ENCODE measurements at regions not wholly inside any gene's neighbourhood (a gene's known extent, or its start where the extent isn't known, plus 50 kb on each side); places are given as distances from the start of the nearest gene placed in this dataset.

- no peak for DNase-seq (ENCODE audit: low read depth in 2 of 2)
Observed at GRCh38 chr2:5842326-5842725, 150.1 kb downstream of the SOX11 start.

DNA sequence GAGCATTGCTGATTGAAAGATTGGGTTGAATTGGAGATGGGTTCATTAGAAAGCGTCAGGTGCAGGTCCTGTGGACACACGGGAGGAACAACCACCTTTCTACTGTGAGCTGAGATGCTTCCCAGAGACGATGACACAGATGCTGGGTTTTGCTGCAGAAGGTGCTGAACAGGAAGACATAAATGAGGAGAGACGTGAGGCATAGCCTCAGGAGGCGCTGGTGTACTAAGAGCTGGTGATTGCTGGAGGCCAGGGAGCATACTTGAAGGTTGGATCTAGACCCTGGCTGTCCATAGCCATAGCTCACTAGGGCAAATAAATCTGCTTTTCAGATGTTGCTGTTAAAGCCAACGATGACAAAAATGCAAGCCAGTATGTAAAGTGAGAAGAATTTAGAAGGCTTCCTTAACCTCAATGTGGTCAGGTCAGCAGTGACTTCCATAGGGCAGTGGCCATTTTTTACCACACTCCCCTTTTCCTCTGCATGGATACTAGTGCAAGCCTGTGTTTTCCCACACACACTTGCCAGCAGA, 153.7 kb downstream of the SOX11 start:
- no peak for DNase-seq (ENCODE audit: low read depth in 2 of 2)

GRCh38 chr2:5846881-5847280, 154.7 kb downstream of the SOX11 start:
- no peak for DNase-seq (ENCODE audit: low read depth in 2 of 2)

DNA sequence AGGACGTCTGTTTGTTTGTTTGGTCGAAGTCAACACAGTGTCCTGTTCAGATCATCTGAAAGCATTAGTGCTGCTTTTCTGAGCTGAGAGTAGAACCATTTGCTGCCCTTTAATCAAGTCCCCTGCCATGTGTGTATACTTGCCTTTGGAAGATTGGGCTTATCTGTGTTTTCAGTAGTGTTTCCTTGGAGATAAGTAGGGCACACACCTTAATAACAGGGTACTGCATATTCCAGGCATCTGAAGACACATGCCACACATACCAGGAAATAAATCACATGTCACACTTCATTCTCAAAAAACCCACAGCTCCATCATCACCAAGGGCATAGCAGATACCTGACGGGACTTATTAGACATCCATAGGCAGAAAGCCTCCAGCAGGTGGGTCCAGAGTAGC, 157.4 kb downstream of the SOX11 start:
- no peak for DNase-seq (ENCODE audit: low read depth in 2 of 2)

DNA sequence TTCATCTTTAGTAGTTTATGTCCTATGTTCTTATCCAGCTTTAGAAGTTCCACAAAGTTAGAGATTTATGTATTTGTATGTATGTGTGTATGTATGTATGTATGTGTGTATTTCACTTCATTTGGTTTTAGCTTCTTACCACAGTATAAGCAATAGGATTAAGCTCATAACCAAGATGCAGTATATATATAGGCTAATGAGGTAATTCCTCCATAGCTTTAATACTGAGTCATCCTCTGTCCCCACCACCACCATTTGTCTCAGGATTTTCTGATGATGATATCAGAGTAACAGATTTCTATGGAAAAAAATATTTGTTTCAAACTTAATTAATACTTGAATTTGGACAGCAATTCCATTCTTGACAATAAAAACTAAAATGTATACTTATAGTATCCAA, 159.2 kb downstream of the SOX11 start:
- DNase-seq (ENCODE audit: low read depth in 2 of 2), result no peak

GRCh38 chr2:5854797-5855196, 162.6 kb downstream of the SOX11 start:
- no peak for DNase-seq (ENCODE audit: low read depth in 2 of 2)

GRCh38 chr2:5867056-5867455, 174.9 kb downstream of the SOX11 start:
- DNase-seq (ENCODE audit: low read depth in 2 of 2), result no peak

DNA sequence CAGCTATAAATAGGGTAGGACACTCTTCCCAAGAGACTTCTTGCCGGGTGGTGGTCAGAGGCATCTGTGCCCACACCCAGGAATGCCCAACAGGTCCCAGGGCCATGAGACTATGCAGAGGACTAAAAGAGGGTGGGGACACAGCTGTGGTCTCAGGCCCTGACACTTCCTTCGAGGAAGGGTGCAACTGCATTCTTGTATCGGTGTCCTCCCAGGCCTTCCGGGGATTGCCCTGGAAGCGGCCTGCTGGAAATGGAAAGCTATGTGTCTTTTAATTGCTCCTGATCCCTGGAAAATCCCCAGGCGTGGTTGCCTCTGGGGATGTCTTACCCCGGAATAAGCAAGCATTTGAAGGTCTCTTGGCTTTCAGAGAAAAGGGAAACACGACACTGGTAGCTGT, 176.7 kb downstream of the SOX11 start:
- no peak for DNase-seq (ENCODE audit: low read depth in 2 of 2)

DNA sequence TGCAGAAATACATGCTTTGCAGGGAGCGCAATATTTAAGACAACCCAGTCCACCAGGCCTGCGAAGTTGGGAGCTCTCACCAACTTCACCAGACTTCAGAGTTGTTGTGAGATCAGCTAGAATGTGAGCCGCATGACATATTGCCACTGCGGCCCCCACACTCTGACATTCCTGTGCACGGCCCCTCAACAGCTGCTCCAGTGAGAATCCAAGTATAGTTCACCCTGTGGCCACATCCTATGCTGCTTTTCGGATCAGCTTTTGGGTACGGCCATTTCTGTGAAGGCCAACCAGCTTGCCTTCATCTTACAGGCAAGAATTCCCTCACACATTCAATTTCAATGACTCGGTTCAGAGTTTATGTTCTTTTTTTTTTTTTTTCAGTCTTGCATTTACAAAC, 177.8 kb downstream of the SOX11 start:
- DNase-seq (ENCODE audit: low read depth in 2 of 2), result no peak

DNA sequence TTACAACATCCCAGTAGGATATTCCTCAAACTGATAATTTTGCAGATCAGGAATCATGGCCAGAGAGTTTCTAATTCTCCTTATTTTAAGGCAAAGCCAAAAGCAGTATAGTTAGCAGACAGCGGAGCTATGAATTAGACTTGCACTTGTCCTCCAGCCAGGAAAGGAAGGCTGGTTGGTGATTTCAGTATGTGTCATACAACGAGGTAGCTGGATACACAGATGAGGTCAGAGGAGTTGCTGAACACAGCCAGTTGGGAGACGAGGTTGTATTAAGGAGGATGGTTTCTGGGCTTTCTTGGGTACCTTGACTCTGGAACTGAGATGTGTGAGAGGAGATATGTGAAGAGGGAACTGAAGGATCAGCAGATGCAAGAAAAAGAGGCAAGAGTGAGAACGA, 185.2 kb downstream of the SOX11 start:
- DNase-seq (ENCODE audit: low read depth in 2 of 2), result no peak

GRCh38 chr2:5885451-5886173, 193.4 kb downstream of the SOX11 start:
- no peak for DNase-seq (ENCODE audit: low read depth in 2 of 2)

DNA sequence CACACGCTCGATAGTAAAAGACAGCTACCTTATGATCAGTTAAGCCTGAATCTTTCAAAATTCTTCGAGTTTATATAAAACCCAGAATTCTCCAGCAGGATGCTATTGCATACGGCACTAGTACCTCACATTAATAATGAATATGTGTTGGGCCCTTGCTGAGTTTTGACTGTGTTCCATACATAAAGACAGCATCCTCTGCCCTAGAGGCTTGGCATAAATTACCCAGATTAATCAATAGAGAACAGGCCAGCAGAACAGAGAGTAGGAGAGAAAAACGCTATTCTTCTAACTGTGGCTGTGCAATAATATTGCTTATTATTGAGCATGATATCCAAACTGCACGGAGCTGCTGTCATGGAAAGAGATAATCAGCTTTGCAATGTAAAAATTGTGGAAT, 194.3 kb downstream of the SOX11 start:
- no peak for DNase-seq (ENCODE audit: low read depth in 2 of 2)

GRCh38 chr2:5888126-5888525, 195.9 kb downstream of the SOX11 start:
- no peak for DNase-seq (ENCODE audit: low read depth in 2 of 2)

DNA sequence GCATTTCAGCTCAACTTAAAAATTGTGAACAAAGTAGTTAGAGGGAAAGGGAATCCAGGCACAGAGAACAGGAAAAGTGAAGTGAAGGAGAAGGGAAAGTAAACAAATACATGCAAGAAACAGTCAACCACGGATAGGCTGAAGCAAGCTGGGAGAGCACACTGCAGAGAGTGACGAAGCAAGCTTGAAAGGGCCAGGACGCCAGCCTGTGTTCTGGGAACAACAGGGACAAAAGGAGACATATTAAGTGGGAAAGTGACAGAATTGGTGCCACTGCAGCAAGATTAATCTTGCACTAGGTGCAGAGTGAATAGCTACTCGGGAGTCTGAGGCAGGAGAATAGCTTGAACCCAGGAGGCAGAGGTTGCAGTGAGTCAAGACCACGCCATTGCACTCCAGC, 197.3 kb downstream of the SOX11 start:
- no peak for DNase-seq (ENCODE audit: low read depth in 2 of 2)

- DNase-seq (ENCODE audit: low read depth in 2 of 2), result no peak
Observed at GRCh38 chr2:5894355-5894754, 202.2 kb downstream of the SOX11 start.

- DNase-seq (ENCODE audit: low read depth in 2 of 2), result no peak
Observed at GRCh38 chr2:5895284-5895683, 203.1 kb downstream of the SOX11 start.

DNA sequence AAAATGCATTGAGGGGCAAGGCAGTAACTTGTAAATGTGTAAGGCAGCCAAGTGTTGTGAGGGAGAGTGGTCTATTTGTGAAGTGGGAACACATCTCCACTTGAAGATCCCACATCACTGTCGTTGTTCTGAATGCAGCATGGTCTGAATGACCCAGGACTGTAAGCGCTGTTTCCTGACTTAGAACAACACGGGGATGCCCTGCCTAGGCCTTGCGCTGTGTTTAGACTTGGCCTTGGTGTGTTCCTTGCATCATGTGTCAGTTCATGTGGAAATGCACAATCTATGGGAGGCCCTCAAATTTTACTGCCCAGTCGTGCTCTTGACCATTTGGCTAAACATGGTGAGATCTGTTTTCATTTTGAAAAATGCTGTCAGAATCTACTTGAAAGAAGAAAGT, 205.1 kb downstream of the SOX11 start:
- no peak for DNase-seq (ENCODE audit: low read depth in 2 of 2)

GRCh38 chr2:5898667-5899066, 206.5 kb downstream of the SOX11 start:
- no peak for DNase-seq (ENCODE audit: low read depth in 2 of 2)

- DNase-seq (ENCODE audit: low read depth in 2 of 2), result no peak
Observed at GRCh38 chr2:5905661-5906060, 213.5 kb downstream of the SOX11 start.

DNA sequence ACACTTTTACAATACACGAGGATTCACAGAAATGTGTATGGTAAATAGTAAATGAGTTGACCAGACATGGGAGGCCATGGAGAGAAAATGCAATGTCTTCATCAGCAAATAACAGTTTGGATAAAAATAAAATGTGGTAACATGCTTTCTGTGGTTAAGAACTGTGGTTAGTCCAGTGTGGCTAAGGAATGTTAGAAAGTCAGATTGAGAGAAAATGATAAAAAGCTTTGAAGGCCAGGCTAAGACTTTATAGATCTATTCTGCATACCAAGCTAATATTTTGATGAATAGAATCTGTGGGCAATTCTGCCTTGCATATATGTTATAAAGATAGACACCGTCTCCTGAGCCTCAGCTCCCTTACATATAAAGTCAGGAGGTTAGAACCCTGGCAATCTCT, 215.9 kb downstream of the SOX11 start:
- DNase-seq (ENCODE audit: low read depth in 2 of 2), result no peak

GRCh38 chr2:5911718-5912117, 219.5 kb downstream of the SOX11 start:
- no peak for DNase-seq (ENCODE audit: low read depth in 2 of 2)

GRCh38 chr2:5913711-5914395, 221.7 kb downstream of the SOX11 start:
- no peak for DNase-seq (ENCODE audit: low read depth in 2 of 2)

DNA sequence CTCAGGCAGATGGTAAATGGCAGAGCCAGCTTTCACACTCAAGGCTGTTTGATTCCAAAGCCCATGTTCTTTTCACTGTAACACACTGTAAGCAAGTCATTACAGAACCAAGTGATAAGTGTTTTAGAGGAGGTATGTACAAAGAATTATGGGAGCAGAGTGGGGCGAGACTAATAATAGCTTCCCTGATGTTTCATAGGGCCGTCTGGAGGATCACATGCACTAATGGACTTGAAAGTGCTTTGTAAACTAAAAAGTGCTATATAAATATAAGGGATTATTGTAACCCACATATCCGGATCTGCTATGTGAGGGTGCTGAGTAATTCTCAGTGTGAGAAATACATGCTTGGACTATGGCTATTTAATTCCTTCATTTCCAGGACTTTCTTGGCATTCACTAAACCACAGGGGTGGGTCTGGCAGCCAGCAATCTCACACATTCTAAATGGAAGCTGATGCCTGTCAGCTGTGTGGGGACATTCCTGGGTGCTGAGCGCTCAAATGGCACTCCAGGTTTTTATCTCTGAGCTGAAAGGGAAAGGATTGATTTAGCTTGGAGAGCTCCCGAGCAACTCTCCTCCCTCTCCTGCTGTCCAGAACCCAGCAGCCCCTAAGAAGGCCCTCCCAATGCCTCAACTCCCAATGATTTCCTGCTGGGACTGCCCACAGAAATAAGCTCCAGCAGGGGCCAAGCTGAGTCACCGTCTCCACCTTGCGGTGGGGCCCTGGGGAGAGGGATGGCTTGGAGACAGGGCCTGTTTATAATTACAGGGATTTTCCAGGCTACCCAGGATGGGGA, 222.8 kb downstream of the SOX11 start:
- DNase-seq (ENCODE audit: low read depth in 2 of 2), result no peak

All from stimulated activated CD8-positive, alpha-beta memory T cell treated with anti-CD3 and anti-CD28 coated beads, Interleukin-2, amount 100 ng/mL, for 48 hours (primary cell).